Suprapubic skin (tissue), 4 donors: ENCODE measurements at regions not wholly inside any gene's neighbourhood (a gene's known extent, or its start where the extent isn't known, plus 50 kb on each side); places are given as distances from the start of the nearest gene placed in this dataset.

ENCODE experiments used
- DNase-seq, 2 donors: peaks; one replicate each; pipeline ENCODE4 v3.0.0-alpha.2; 2019; ENCODE audit warnings: low spot score in 2 of 2
- H3K27ac ChIP-seq: fragments of 200-600 bp; sonication (generic); one replicate; pipeline ENCODE4 v1.5.1; 2019
- H3K27me3 ChIP-seq: fragments of 200-600 bp; sonication (generic); one replicate; pipeline ENCODE4 v1.5.1; 2019
- H3K36me3 ChIP-seq: fragments of 200-600 bp; sonication (generic); one replicate; pipeline ENCODE4 v1.5.1; 2019
- H3K4me1 ChIP-seq: fragments of 200-600 bp; sonication (generic); one replicate; pipeline ENCODE4 v1.5.1; 2019
- H3K4me3 ChIP-seq: fragments of 200-600 bp; sonication (generic); one replicate; pipeline ENCODE4 v1.5.1; 2019; ENCODE audit warnings: mild to moderate bottlenecking
- H3K9me3 ChIP-seq: fragments of 200-600 bp; sonication (generic); one replicate; pipeline ENCODE4 v1.5.1; 2019
- CTCF ChIP-seq, 2 donors: fragments of 200-600 bp in 1 of 2; fragments of 450-650 bp in 1 of 2; sonication (generic) in 1 of 2; IDR thresholded peaks; one replicate each; pipeline ENCODE4 v1.5.1; 2016 to 2019; ENCODE audit warnings: antibody characterized with exemption in 2 of 2, mild to moderate bottlenecking in 1 of 2, moderate library complexity in 1 of 2
- EP300 ChIP-seq: sonication (generic); formaldehyde crosslinking; IDR thresholded peaks from one replicate; pipeline ENCODE4 v1.6.1; 2017; ENCODE audit warnings: antibody characterized with exemption
- POLR2A ChIP-seq, 2 donors: fragments of 450-650 bp; IDR thresholded peaks; one replicate each; pipeline ENCODE4 v1.6.1; 2017; ENCODE audit warnings: antibody characterized with exemption in 2 of 2, mild to moderate bottlenecking in 2 of 2, moderate library complexity in 2 of 2
- POLR2AphosphoS5 ChIP-seq, 3 donors: sonication (generic); formaldehyde crosslinking; IDR thresholded peaks; one replicate each; pipeline ENCODE4 v1.6.1; 2017; ENCODE audit warnings: antibody characterized with exemption in 3 of 3
- WGBS: methylation state at CpG from one replicate; pipeline ENCODE4 v1.1.5; 2018; 5-methylcytosine and 5-hydroxymethylcytosine counted together

DNA sequence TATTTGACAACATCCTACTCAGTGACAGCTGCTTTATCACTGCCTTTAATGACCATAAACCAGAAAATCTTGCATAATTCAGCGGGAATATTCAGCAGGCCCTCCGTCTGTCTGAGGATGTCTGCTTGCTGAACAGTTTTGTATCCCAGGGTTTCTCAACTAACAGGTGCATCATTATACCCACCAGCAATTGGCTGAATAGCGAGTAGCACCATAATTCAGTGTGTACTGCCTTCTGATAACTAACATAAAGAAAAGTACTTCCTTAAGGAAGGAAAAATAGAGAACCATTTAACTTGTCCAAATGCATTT, 680.1 kb downstream of the GALC start:
- no peak for DNase-seq
- H3K27me3 ChIP-seq: no peaks in the 10 kb centered on the region
- 38% methylated on average over 3 of the region's 3 CpGs for WGBS

DNA sequence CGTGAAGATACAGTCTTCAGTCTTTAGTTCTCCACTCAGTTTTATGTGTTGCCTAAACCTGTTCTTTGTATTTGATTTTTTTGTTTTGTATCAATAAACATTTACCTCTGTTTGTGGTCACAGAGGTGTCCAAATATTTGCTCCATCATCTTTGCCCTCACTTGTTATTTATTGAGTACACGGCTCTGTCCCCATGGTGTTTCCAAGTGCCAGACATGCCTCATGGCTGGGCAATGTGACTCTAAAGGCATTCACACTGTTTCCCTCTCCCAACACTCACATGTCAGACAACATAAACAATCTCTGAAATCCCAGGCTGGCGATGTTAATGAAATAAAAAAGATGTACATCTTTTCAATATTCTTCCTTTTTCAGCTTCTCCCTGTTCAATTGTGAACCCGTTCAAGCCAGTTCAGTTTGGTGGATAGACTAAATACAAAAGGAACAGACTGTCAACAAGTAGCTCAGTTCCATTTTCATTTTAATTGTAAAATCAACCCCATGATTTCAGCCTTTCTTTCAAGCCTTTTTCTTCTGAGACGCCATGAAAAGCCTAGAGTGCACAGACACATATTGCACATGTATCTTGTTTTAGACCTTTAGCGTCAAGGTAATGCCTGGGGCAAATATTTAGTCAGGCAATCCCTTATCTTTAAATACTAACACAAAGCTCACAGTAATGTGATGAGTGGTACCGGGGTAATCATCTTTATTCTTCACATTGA, 680.7 kb downstream of the GALC start:
- H3K4me1 ChIP-seq: no peaks in the 10 kb centered on the region
- WGBS: 70% methylated on average over 7 of the region's 7 CpGs
- TF ChIP-seq POLR2AphosphoS5 (IDR thresholded peaks at IDR 0.05) (no peak), CTCF (IDR thresholded peaks at IDR 0.05) (no peak), EP300 (no peak), POLR2A (IDR thresholded peaks at IDR 0.05) (no peak)
- no peaks in the 10 kb centered on the region for H3K9me3 ChIP-seq
- no peak for DNase-seq
- H3K36me3 ChIP-seq: no peaks in the 10 kb centered on the region
- no peak overlapping the region for H3K27ac ChIP-seq
- no peak overlapping the region for H3K4me3 ChIP-seq
- no peaks in the 10 kb centered on the region for H3K27me3 ChIP-seq

More for the DNA sequence above, 680.1 kb downstream of the GALC start:
- Histone ChIP-seq H3K9me3 (no peaks in the 10 kb centered on the region), H3K4me3 (no peak overlapping the region), H3K36me3 (no peaks in the 10 kb centered on the region), H3K27ac (no peak overlapping the region), H3K4me1 (no peaks in the 10 kb centered on the region)
- TF ChIP-seq POLR2A (IDR thresholded peaks at IDR 0.05) (no peak), CTCF (IDR thresholded peaks at IDR 0.05) (no peak), EP300 (no peak), POLR2AphosphoS5 (IDR thresholded peaks at IDR 0.05) (no peak)

GRCh38 chr14:87309557-87309956, 683.4 kb downstream of the GALC start:
- TF ChIP-seq CTCF (IDR thresholded peaks at IDR 0.05) (no peak), POLR2A (IDR thresholded peaks at IDR 0.05) (no peak), POLR2AphosphoS5 (IDR thresholded peaks at IDR 0.05) (no peak), EP300 (no peak)
- no peaks in the 10 kb centered on the region for H3K9me3 ChIP-seq
- no peaks in the 10 kb centered on the region for H3K27me3 ChIP-seq
- no peaks in the 10 kb centered on the region for H3K4me1 ChIP-seq
- 57% methylated on average over 2 of the region's 2 CpGs for WGBS
- no peaks in the 10 kb centered on the region for H3K36me3 ChIP-seq
- H3K4me3 ChIP-seq: no peak overlapping the region
- DNase-seq: no peak
- no peak overlapping the region for H3K27ac ChIP-seq

- WGBS: 54% methylated on average over 1 of the region's 1 CpG
- DNase-seq: no peak
- no peak for TF ChIP-seq POLR2A (IDR thresholded peaks at IDR 0.05)
- no peak for TF ChIP-seq EP300
- TF ChIP-seq POLR2AphosphoS5 (IDR thresholded peaks at IDR 0.05): no peak
- no peak for TF ChIP-seq CTCF (IDR thresholded peaks at IDR 0.05)
Measured at GRCh38 chr14:87306409-87307168, 686.4 kb downstream of the GALC start.

DNA sequence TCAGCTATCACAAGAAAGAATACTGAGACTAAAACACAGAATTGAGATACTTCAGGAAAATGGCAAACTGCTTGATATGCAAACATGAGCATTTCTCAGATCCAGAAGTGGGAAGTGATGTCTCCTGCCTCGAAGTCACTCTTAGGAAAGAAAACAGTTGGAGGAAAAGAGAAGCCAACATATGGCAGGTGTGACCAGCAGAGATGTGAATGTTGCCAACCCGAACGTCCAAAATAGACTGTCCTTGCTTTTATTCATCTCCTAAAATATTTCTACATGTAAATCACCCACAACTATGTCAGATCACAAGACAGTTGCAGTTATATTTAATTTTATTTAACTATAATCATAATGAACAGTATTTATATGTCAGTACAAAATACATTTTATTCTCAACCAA, 687.6 kb downstream of the GALC start:
- Histone ChIP-seq H3K27me3 (no peaks in the 10 kb centered on the region), H3K9me3 (no peaks in the 10 kb centered on the region), H3K4me1 (no peaks in the 10 kb centered on the region), H3K36me3 (no peaks in the 10 kb centered on the region), H3K27ac (no peak overlapping the region), H3K4me3 (no peak overlapping the region)
- WGBS: 78% methylated on average over 3 of the region's 3 CpGs
- no peak for DNase-seq
- no peak for TF ChIP-seq CTCF (IDR thresholded peaks at IDR 0.05)
- TF ChIP-seq POLR2A (IDR thresholded peaks at IDR 0.05): no peak
- TF ChIP-seq EP300: no peak
- no peak for TF ChIP-seq POLR2AphosphoS5 (IDR thresholded peaks at IDR 0.05)

More at GRCh38 chr14:87306409-87307168, 686.4 kb downstream of the GALC start:
- Histone ChIP-seq H3K27me3 (no peaks in the 10 kb centered on the region), H3K9me3 (no peaks in the 10 kb centered on the region), H3K36me3 (no peaks in the 10 kb centered on the region), H3K27ac (no peak overlapping the region), H3K4me3 (no peak overlapping the region), H3K4me1 (no peaks in the 10 kb centered on the region)
